HL-60 (cell line): ENCODE measurements at regions not wholly inside any gene's neighbourhood (a gene's known extent, or its start where the extent isn't known, plus 50 kb on each side); places are given as distances from the start of the nearest gene placed in this dataset.

Experiments
- DNase-seq, 2 experiments: peaks; one replicate each; pipeline ENCODE4 v3.0.0-alpha.2; 2010 to 2020; ENCODE audit warnings: low read depth in 1 of 2, low spot score in 1 of 2
- H3K27ac ChIP-seq: fragments of 250-450 bp; sonication (Bioruptor Pico); replicated peaks from 2 replicates; pipeline ENCODE4 v1.5.1; 2020; ENCODE audit warnings: mild to moderate bottlenecking, moderate library complexity
- H3K27me3 ChIP-seq: fragments of 250-450 bp; sonication (Bioruptor Pico); 2 replicates; pipeline ENCODE4 v1.5.1; 2021; ENCODE audit warnings: mild to moderate bottlenecking, moderate library complexity; ENCODE audit not compliant: insufficient read depth, poor library complexity, severe bottlenecking
- H3K4me3 ChIP-seq: replicated peaks from 2 replicates; pipeline ENCODE4 v1.5.1; 2011; ENCODE audit warnings: mild to moderate bottlenecking, control low read depth, low read length; ENCODE audit not compliant: insufficient read depth
- CTCF ChIP-seq: IDR thresholded peaks from one replicate; pipeline ENCODE4 v1.5.1; 2011; ENCODE audit warnings: low read length, control low read depth, inconsistent platforms; ENCODE audit not compliant: insufficient read depth
- GABPA ChIP-seq: IDR thresholded peaks from 2 replicates; pipeline ENCODE4 v1.6.1; 2012; ENCODE audit warnings: low read depth
- POLR2AphosphoS5 ChIP-seq: IDR thresholded peaks from 2 replicates; pipeline ENCODE4 v1.6.1; 2012; ENCODE audit warnings: low read depth
- SPI1 ChIP-seq: IDR thresholded peaks from 2 replicates; pipeline ENCODE4 v1.6.1; 2012; ENCODE audit warnings: low read depth, mild to moderate bottlenecking, borderline replicate concordance
- TF ChIP-seq, protein P1 (sequence below): IDR thresholded peaks from 2 replicates; pipeline ENCODE4 v1.6.1; 2012; ENCODE audit warnings: low read depth; ENCODE audit not compliant: insufficient replicate concordance

GRCh38 chr18:61057443-61057842, 275.8 kb upstream of the CDH20 start:
- DNase-seq: no peak
- TF ChIP-seq GABPA: no peak
- TF ChIP-seq, protein P1, sequence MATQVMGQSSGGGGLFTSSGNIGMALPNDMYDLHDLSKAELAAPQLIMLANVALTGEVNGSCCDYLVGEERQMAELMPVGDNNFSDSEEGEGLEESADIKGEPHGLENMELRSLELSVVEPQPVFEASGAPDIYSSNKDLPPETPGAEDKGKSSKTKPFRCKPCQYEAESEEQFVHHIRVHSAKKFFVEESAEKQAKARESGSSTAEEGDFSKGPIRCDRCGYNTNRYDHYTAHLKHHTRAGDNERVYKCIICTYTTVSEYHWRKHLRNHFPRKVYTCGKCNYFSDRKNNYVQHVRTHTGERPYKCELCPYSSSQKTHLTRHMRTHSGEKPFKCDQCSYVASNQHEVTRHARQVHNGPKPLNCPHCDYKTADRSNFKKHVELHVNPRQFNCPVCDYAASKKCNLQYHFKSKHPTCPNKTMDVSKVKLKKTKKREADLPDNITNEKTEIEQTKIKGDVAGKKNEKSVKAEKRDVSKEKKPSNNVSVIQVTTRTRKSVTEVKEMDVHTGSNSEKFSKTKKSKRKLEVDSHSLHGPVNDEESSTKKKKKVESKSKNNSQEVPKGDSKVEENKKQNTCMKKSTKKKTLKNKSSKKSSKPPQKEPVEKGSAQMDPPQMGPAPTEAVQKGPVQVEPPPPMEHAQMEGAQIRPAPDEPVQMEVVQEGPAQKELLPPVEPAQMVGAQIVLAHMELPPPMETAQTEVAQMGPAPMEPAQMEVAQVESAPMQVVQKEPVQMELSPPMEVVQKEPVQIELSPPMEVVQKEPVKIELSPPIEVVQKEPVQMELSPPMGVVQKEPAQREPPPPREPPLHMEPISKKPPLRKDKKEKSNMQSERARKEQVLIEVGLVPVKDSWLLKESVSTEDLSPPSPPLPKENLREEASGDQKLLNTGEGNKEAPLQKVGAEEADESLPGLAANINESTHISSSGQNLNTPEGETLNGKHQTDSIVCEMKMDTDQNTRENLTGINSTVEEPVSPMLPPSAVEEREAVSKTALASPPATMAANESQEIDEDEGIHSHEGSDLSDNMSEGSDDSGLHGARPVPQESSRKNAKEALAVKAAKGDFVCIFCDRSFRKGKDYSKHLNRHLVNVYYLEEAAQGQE: no peak
- TF ChIP-seq SPI1: no peak
- no peak for TF ChIP-seq CTCF
- Histone ChIP-seq H3K4me3 (no peak overlapping the region), H3K27ac (no peak overlapping the region), H3K27me3 (no peaks in the 10 kb centered on the region)

- Histone ChIP-seq H3K27ac (no peak overlapping the region), H3K27me3 (no peaks in the 10 kb centered on the region), H3K4me3 (no peak overlapping the region)
- DNase-seq: no peak
- TF ChIP-seq, protein P1: no peak
- TF ChIP-seq SPI1 (no peak), CTCF (no peak), POLR2AphosphoS5 (no peak), GABPA (no peak)
Observed at GRCh38 chr18:61062258-61062657, 271.0 kb upstream of the CDH20 start.

DNA sequence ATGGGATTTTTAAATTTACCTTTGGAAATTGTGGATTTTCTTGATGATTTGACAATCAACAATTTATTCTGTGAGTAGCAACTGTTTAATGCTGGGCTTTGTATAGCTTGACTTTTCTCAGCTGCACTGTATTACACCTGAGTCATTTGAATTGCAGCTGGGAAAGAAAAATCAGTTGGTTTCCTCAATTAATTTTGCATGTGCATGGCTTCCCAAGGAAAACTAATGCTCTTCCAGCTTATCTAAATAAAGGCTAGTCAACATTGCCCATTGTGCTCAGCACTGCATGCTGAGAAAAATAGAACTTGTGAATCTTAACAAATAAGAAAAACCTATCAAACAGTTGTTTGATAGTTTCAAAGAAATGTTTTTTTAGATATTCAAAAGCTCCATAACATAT, 268.3 kb upstream of the CDH20 start:
- no peak for TF ChIP-seq SPI1
- TF ChIP-seq, protein P1: no peak
- no peak for TF ChIP-seq CTCF
- no peak for TF ChIP-seq GABPA

More for the DNA sequence above, 268.3 kb upstream of the CDH20 start:
- DNase-seq: no peak
- Histone ChIP-seq H3K4me3 (no peak overlapping the region), H3K27ac (no peak overlapping the region), H3K27me3 (no peaks in the 10 kb centered on the region)
